GM21447 (cell line): ENCODE measurements at regions not wholly inside any gene's neighbourhood (a gene's known extent, or its start where the extent isn't known, plus 50 kb on each side); places are given as distances from the start of the nearest gene placed in this dataset.

Source experiments
- ATAC-seq: cut with Tn5 transposase; IDR thresholded peaks from one replicate; pipeline ENCODE4 v1.9.1; 2021; ENCODE audit not compliant: unreplicated experiment

GRCh38 chr6:169048185-169048864, 205.3 kb downstream of the THBS2 start:
- ATAC-seq: no peak

GRCh38 chr6:169047345-169047744, 206.3 kb downstream of the THBS2 start:
- ATAC-seq: no peak

- no peak for ATAC-seq
These were observed 207.0 kb downstream of the THBS2 start for GRCh38 chr6:169046483-169047192.

GRCh38 chr6:169046021-169046420, 207.6 kb downstream of the THBS2 start:
- no peak for ATAC-seq

- no peak for ATAC-seq
These were observed 208.2 kb downstream of the THBS2 start for GRCh38 chr6:169045486-169045885.

- ATAC-seq: no peak
These were observed 209.0 kb downstream of the THBS2 start for GRCh38 chr6:169044381-169045230.

- ATAC-seq: no peak
These were observed 211.6 kb downstream of the THBS2 start for GRCh38 chr6:169042061-169042460.

GRCh38 chr6:169041078-169041477, 212.6 kb downstream of the THBS2 start:
- ATAC-seq: no peak

- no peak for ATAC-seq
These were observed 215.0 kb downstream of the THBS2 start for GRCh38 chr6:169038691-169039090.

GRCh38 chr6:169035385-169036240, 218.0 kb downstream of the THBS2 start:
- ATAC-seq: no peak

GRCh38 chr6:169034516-169035167, 219.0 kb downstream of the THBS2 start:
- ATAC-seq: no peak

- no peak for ATAC-seq
These were observed 223.8 kb downstream of the THBS2 start for GRCh38 chr6:169029861-169030260.

GRCh38 chr6:169028343-169028742, 225.3 kb downstream of the THBS2 start:
- ATAC-seq: no peak

GRCh38 chr6:169026175-169026574, 227.5 kb downstream of the THBS2 start:
- ATAC-seq: no peak

GRCh38 chr6:169024047-169024660, 229.5 kb downstream of the THBS2 start:
- no peak for ATAC-seq

- no peak for ATAC-seq
These were observed 230.3 kb downstream of the THBS2 start for GRCh38 chr6:169023161-169023874.

- no peak for ATAC-seq
These were observed 231.6 kb downstream of the THBS2 start for GRCh38 chr6:169022079-169022478.

GRCh38 chr6:169020821-169021220, 232.8 kb downstream of the THBS2 start:
- no peak for ATAC-seq
